ENCODE measurements at regions not wholly inside any gene's neighbourhood (a gene's known extent, or its start where the extent isn't known, plus 50 kb on each side); places are given as distances from the start of the nearest gene placed in this dataset.

DNA sequence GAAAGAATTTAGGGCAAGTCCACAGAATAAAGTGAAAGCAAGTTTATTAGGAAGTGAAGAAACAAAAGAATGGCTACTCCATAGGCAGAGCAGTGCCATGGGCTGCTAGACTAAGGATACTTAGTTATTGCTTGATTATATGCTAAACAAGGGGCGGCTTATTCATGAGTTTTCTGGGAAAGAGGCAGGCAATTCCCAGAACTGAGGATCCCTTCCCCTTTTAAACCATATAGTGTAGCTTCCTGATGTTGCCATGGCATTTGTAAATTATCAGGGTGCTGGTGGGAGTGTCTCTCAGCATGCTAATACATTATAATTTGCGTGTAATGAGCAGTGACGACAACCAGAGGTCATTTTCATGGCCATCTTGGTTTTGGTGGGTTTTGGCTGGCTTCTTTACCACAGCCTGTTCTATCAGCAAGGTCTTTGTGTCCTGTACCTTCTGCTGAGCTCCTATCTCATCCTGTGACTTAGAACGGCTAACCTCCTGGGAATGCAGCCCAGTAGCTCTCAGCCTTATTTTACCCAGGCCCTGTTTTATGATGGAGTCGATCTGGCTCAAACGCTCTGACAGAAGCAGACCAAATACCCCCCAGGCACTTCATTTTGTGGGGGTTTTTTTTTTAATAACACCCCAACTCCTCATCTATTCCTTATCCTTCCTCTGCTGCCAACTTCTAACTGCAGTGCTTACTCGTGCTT, 103.0 kb upstream of the RARB start:
- CTCF ChIA-PET, result interaction anchor here (0.6 kb wide), 1 partner anchor 333 kb away, joined by 5 read pairs; no protein-coding TSS in a partner anchor
- TF ChIP-seq FEZF1 (tag by site-specific recombination; IDR thresholded peaks at IDR 0.05), result no peak
- no peak for TF ChIP-seq ZNF623 (tag by site-specific recombination; IDR thresholded peaks at IDR 0.05)
- no peak for TF ChIP-seq ZNF223 (tag by site-specific recombination; IDR thresholded peaks at IDR 0.05)
- no peak for TF ChIP-seq ZNF629 (tag by site-specific recombination; IDR thresholded peaks at IDR 0.05)
- TF ChIP-seq ZNF529 (tag by site-specific recombination; IDR thresholded peaks at IDR 0.05; ENCODE audit: insufficient replicate concordance), result no peak
- TF ChIP-seq, protein P1, sequence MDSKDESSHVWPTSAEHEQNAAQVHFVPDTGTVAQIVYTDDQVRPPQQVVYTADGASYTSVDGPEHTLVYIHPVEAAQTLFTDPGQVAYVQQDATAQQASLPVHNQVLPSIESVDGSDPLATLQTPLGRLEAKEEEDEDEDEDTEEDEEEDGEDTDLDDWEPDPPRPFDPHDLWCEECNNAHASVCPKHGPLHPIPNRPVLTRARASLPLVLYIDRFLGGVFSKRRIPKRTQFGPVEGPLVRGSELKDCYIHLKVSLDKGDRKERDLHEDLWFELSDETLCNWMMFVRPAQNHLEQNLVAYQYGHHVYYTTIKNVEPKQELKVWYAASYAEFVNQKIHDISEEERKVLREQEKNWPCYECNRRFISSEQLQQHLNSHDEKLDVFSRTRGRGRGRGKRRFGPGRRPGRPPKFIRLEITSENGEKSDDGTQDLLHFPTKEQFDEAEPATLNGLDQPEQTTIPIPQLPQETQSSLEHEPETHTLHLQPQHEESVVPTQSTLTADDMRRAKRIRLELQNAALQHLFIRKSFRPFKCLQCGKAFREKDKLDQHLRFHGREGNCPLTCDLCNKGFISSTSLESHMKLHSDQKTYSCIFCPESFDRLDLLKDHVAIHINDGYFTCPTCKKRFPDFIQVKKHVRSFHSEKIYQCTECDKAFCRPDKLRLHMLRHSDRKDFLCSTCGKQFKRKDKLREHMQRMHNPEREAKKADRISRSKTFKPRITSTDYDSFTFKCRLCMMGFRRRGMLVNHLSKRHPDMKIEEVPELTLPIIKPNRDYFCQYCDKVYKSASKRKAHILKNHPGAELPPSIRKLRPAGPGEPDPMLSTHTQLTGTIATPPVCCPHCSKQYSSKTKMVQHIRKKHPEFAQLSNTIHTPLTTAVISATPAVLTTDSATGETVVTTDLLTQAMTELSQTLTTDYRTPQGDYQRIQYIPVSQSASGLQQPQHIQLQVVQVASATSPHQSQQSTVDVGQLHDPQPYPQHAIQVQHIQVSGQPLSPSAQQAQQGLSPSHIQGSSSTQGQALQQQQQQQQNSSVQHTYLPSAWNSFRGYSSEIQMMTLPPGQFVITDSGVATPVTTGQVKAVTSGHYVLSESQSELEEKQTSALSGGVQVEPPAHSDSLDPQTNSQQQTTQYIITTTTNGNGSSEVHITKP (tag by site-specific recombination; IDR thresholded peaks at IDR 0.05), result no peak
- no peak for TF ChIP-seq ZNF433 (tag by site-specific recombination; IDR thresholded peaks at IDR 0.05; ENCODE audit: low read depth)
- TF ChIP-seq ZNF561 (tag by site-specific recombination; IDR thresholded peaks at IDR 0.05; ENCODE audit: borderline replicate concordance), result no peak
- TF ChIP-seq ZNF596 (tag by site-specific recombination; IDR thresholded peaks at IDR 0.05), result no peak
- TF ChIP-seq, protein P2, sequence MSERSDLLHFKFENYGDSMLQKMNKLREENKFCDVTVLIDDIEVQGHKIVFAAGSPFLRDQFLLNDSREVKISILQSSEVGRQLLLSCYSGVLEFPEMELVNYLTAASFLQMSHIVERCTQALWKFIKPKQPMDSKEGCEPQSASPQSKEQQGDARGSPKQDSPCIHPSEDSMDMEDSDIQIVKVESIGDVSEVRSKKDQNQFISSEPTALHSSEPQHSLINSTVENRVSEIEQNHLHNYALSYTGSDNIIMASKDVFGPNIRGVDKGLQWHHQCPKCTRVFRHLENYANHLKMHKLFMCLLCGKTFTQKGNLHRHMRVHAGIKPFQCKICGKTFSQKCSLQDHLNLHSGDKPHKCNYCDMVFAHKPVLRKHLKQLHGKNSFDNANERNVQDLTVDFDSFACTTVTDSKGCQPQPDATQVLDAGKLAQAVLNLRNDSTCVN (tag by site-specific recombination; optimal IDR thresholded peaks at IDR 0.05), result no peak
- no peak for TF ChIP-seq ZNF132 (tag by site-specific recombination; IDR thresholded peaks at IDR 0.05; ENCODE audit: borderline replicate concordance)
- TF ChIP-seq ZNF560 (tag by site-specific recombination; IDR thresholded peaks at IDR 0.05; ENCODE audit: borderline replicate concordance), result no peak
- no peak for TF ChIP-seq ZNF302 (tag by site-specific recombination; IDR thresholded peaks at IDR 0.05; ENCODE audit: low read depth)
- no peak for TF ChIP-seq KLF17 (tag by site-specific recombination; IDR thresholded peaks at IDR 0.05)
- TF ChIP-seq ZNF146 (tag by site-specific recombination; IDR thresholded peaks at IDR 0.05), result no peak
- Histone ChIP-seq H3K4me3 (ENCODE audit: low read depth, low read length) (no peak overlapping the region), H3K27ac (ENCODE audit: extremely low read depth, low read depth, low read length) (no peak overlapping the region), H3K9me3 (ENCODE audit: control insufficient read depth, insufficient read depth, low read depth, low read length) (no peaks in the 10 kb centered on the region), H3K4me1 (ENCODE audit: control insufficient read depth, insufficient read depth, low read length) (no peaks in the 10 kb centered on the region), H3K36me3 (ENCODE audit: control insufficient read depth in 2 of 2, insufficient read depth in 1 of 2, low read length in 2 of 2) (no peaks in the 10 kb centered on the region)
- POLR2A ChIA-PET, result no interaction called here

DNA sequence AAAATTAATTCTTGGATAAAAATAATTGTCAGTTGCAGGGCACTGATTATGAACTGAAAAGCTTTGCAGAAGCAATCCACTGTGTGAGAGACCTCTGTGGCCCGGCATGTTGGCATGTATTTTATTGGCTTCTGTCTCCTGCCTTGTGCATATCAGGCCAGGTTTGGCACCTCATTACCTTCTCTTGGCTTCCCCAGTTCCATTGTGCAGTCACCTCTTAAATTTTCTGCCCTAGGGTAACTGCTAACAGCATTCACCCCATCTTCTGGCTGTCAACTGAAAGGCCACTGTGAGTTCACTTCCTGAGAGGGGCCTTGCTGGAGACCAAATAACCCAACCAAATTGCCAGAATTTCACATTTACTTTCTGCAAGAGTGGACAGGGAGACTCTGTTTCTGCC, 92.7 kb upstream of the RARB start:
- Histone ChIP-seq H3K9me3 (ENCODE audit: control insufficient read depth, insufficient read depth, low read depth, low read length) (no peaks in the 10 kb centered on the region), H3K4me1 (ENCODE audit: control insufficient read depth, insufficient read depth, low read length) (peaks cover 2% of the 10 kb centered on the region; the same call in 1 of the 2 replicates), H3K27ac (ENCODE audit: extremely low read depth, low read depth, low read length) (no peak overlapping the region), H3K4me3 (ENCODE audit: low read depth, low read length) (no peak overlapping the region), H3K36me3 (ENCODE audit: control insufficient read depth in 2 of 2, insufficient read depth in 1 of 2, low read length in 2 of 2) (no peaks in the 10 kb centered on the region)
- ChIA-PET CTCF (no interaction called here), POLR2A (no interaction called here)
- TF ChIP-seq YY2 (tag by site-specific recombination; IDR thresholded peaks at IDR 0.05), result no peak
- no peak for TF ChIP-seq ZNF548 (tag by site-specific recombination; IDR thresholded peaks at IDR 0.05)
- TF ChIP-seq RBAK (tag by site-specific recombination; IDR thresholded peaks at IDR 0.05), result no peak
- no peak for TF ChIP-seq MZF1 (tag by site-specific recombination; IDR thresholded peaks at IDR 0.05; ENCODE audit: borderline replicate concordance)
- TF ChIP-seq, protein P3, sequence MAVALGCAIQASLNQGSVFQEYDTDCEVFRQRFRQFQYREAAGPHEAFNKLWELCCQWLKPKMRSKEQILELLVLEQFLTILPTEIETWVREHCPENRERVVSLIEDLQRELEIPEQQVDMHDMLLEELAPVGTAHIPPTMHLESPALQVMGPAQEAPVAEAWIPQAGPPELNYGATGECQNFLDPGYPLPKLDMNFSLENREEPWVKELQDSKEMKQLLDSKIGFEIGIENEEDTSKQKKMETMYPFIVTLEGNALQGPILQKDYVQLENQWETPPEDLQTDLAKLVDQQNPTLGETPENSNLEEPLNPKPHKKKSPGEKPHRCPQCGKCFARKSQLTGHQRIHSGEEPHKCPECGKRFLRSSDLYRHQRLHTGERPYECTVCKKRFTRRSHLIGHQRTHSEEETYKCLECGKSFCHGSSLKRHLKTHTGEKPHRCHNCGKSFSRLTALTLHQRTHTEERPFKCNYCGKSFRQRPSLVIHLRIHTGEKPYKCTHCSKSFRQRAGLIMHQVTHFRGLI (tag by site-specific recombination; IDR thresholded peaks at IDR 0.05), result no peak
- TF ChIP-seq OSR2 (tag by site-specific recombination; IDR thresholded peaks at IDR 0.05), result no peak
- TF ChIP-seq, protein P4, sequence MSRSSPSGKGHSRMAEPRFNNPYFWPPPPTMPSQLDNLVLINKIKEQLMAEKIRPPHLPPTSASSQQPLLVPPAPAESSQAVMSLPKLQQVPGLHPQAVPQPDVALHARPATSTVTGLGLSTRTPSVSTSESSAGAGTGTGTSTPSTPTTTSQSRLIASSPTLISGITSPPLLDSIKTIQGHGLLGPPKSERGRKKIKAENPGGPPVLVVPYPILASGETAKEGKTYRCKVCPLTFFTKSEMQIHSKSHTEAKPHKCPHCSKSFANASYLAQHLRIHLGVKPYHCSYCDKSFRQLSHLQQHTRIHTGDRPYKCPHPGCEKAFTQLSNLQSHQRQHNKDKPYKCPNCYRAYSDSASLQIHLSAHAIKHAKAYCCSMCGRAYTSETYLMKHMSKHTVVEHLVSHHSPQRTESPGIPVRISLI (tag by site-specific recombination; IDR thresholded peaks at IDR 0.05), result no peak
- TF ChIP-seq, protein P5, sequence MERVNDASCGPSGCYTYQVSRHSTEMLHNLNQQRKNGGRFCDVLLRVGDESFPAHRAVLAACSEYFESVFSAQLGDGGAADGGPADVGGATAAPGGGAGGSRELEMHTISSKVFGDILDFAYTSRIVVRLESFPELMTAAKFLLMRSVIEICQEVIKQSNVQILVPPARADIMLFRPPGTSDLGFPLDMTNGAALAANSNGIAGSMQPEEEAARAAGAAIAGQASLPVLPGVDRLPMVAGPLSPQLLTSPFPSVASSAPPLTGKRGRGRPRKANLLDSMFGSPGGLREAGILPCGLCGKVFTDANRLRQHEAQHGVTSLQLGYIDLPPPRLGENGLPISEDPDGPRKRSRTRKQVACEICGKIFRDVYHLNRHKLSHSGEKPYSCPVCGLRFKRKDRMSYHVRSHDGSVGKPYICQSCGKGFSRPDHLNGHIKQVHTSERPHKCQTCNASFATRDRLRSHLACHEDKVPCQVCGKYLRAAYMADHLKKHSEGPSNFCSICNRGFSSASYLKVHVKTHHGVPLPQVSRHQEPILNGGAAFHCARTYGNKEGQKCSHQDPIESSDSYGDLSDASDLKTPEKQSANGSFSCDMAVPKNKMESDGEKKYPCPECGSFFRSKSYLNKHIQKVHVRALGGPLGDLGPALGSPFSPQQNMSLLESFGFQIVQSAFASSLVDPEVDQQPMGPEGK (tag by site-specific recombination; IDR thresholded peaks at IDR 0.05), result no peak
- no peak for TF ChIP-seq ZNF529 (tag by site-specific recombination; IDR thresholded peaks at IDR 0.05; ENCODE audit: insufficient replicate concordance)

All from HEK293 (cell line).